Thoracic aorta (tissue), 2 donors: ENCODE measurements at regions not wholly inside any gene's neighbourhood (a gene's known extent, or its start where the extent isn't known, plus 50 kb on each side); places are given as distances from the start of the nearest gene placed in this dataset.

Source experiments
- ATAC-seq: fragments of 150-250 bp; one replicate; pipeline ENCODE4 v1.8.0; 2017; ENCODE audit warnings: low read depth; ENCODE audit not compliant: insufficient number of reproducible peaks, low FRiP score
- DNase-seq: peaks from one replicate; pipeline ENCODE4 v3.0.0-alpha.2; 2020; ENCODE audit warnings: low spot score
- H3K27ac ChIP-seq, 2 donors: fragments of 200-600 bp; sonication (generic); 1 replicate in 1 of 2; 2 replicates in 1 of 2; pipeline ENCODE4 v1.5.1; 2016; ENCODE audit warnings: mild to moderate bottlenecking in 2 of 2, moderate library complexity in 2 of 2
- H3K27me3 ChIP-seq: fragments of 200-600 bp; sonication (generic); replicated peaks from 2 replicates; pipeline ENCODE4 v1.6.0; 2016; ENCODE audit warnings: mild to moderate bottlenecking; ENCODE audit not compliant: insufficient read depth
- H3K36me3 ChIP-seq: fragments of 200-600 bp; sonication (generic); one replicate; pipeline ENCODE4 v1.5.1; 2016
- H3K4me1 ChIP-seq, 2 donors: fragments of 200-600 bp; sonication (generic); 1 replicate in 1 of 2; 2 replicates in 1 of 2; pipeline versions ENCODE4 v1.5.1 to v1.6.0; 2016; ENCODE audit warnings: low read depth in 2 of 2, mild to moderate bottlenecking in 1 of 2; ENCODE audit not compliant: control insufficient read depth in 1 of 2
- H3K4me3 ChIP-seq: fragments of 200-600 bp; sonication (generic); 2 replicates; pipeline ENCODE4 v1.5.1; 2016; ENCODE audit warnings: mild to moderate bottlenecking
- H3K9me3 ChIP-seq: fragments of 200-600 bp; sonication (generic); 2 replicates; pipeline ENCODE4 v1.5.1; 2016
- TF ChIP-seq, protein P1 (sequence below): fragments of 200-600 bp; sonication (generic); IDR thresholded peaks from one replicate; pipeline ENCODE4 v1.5.1; 2019; ENCODE audit warnings: antibody characterized with exemption

DNA sequence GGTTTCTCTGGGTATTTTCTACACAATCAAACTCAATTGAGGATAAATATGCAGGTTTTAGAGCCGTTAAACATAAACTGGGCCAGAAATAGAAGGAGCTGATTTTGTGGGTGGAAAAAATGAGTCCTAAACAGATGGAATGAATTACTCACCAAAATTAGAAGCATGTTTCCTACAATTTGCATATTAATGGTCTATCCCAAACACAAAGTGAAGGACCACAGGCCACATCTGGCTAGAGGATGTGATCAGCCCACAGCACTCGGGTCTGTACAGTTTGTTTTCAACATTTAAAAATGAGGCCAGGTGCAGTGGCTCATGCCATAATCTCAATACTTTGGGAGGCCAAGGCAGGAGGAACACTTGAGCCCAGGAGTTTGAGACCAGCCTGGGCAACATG lies 296.3 kb downstream of the PREX1 start:
- H3K27ac ChIP-seq, result no peak overlapping the region
- no peak overlapping the region for H3K4me3 ChIP-seq
- TF ChIP-seq, protein P1, sequence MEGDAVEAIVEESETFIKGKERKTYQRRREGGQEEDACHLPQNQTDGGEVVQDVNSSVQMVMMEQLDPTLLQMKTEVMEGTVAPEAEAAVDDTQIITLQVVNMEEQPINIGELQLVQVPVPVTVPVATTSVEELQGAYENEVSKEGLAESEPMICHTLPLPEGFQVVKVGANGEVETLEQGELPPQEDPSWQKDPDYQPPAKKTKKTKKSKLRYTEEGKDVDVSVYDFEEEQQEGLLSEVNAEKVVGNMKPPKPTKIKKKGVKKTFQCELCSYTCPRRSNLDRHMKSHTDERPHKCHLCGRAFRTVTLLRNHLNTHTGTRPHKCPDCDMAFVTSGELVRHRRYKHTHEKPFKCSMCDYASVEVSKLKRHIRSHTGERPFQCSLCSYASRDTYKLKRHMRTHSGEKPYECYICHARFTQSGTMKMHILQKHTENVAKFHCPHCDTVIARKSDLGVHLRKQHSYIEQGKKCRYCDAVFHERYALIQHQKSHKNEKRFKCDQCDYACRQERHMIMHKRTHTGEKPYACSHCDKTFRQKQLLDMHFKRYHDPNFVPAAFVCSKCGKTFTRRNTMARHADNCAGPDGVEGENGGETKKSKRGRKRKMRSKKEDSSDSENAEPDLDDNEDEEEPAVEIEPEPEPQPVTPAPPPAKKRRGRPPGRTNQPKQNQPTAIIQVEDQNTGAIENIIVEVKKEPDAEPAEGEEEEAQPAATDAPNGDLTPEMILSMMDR, result no peak
- H3K27me3 ChIP-seq, result no peaks in the 10 kb centered on the region
- H3K4me1 ChIP-seq, result no peaks in the 10 kb centered on the region
- no peaks in the 10 kb centered on the region for H3K36me3 ChIP-seq
- no peaks in the 10 kb centered on the region for H3K9me3 ChIP-seq
- ATAC-seq (no peak), DNase-seq (no peak)

DNA sequence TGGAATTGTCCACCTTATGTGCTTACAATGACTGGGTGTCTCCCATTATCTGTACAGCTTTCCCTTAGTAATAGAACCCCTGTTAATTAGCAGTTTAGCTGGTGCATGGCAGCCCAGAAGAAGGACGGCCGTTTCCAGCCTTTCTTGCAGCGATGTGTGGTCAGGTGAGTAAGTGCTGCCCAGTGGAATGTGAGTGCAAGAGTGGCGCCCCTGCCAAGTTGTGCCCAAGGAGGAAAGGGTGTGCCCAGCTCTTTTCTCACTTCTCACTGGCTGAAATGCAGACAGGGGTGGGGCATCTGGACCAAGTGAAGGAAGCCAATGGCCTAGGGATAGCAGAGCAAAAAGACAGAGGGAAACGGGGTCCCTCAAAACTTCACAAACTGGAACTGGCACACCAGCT lies 296.8 kb downstream of the PREX1 start:
- Histone ChIP-seq H3K4me1 (no peaks in the 10 kb centered on the region), H3K36me3 (no peaks in the 10 kb centered on the region), H3K27me3 (no peaks in the 10 kb centered on the region), H3K9me3 (no peaks in the 10 kb centered on the region), H3K4me3 (no peak overlapping the region), H3K27ac (no peak overlapping the region)
- DNase-seq (no peak), ATAC-seq (no peak)
- TF ChIP-seq, protein P1, result no peak

DNA sequence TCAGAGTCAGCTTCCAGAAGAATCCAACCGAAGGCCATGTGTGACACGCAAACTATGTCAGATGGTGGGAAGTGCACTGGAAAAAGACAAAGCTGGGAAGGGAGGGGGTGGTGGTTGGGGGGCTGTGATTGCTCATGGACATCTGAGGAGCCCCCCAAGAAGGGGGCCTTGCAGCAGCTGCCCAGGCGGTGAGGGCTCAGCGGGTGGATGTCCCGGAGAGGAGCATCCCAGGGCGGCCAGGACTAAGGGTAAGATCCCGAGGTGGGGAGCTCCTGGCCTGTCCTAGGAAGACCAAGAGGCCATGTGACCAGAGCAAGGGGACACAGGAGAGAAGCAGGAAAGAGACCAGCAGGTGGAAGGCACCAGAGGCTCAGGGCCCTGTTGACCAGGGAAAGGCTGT lies 299.5 kb downstream of the PREX1 start:
- no peaks in the 10 kb centered on the region for H3K4me1 ChIP-seq
- DNase-seq (no peak), ATAC-seq (no peak)
- H3K27ac ChIP-seq, result no peak overlapping the region
- TF ChIP-seq, protein P1, result no peak
- H3K27me3 ChIP-seq, result no peaks in the 10 kb centered on the region
- no peak overlapping the region for H3K4me3 ChIP-seq
- no peaks in the 10 kb centered on the region for H3K36me3 ChIP-seq
- H3K9me3 ChIP-seq, result no peaks in the 10 kb centered on the region

DNA sequence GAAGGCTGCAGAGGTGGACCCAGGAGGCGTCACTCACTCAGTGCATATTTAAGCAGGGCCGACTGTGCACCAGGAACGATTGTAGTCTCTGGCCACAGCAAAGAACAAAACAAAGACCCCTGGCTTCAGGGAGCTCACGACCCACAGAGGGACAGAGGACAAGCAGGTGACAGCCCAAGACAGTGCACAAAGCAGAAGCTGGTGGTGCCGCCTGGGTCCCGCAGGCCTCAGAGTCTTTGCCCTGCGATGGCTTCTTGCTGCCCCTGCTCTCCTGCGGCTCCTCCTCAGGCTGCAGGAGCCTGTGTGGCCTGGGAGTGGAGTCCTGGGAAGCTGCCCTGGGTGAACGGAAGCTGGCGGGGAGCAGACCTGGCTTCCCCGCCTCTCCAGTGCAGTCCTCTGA lies 300.0 kb downstream of the PREX1 start:
- Histone ChIP-seq H3K4me1 (no peaks in the 10 kb centered on the region), H3K27ac (no peak overlapping the region), H3K9me3 (no peaks in the 10 kb centered on the region), H3K36me3 (no peaks in the 10 kb centered on the region), H3K27me3 (no peaks in the 10 kb centered on the region), H3K4me3 (no peak overlapping the region)
- no peak for ATAC-seq
- DNase-seq, result no peak
- TF ChIP-seq, protein P1, result no peak

DNA sequence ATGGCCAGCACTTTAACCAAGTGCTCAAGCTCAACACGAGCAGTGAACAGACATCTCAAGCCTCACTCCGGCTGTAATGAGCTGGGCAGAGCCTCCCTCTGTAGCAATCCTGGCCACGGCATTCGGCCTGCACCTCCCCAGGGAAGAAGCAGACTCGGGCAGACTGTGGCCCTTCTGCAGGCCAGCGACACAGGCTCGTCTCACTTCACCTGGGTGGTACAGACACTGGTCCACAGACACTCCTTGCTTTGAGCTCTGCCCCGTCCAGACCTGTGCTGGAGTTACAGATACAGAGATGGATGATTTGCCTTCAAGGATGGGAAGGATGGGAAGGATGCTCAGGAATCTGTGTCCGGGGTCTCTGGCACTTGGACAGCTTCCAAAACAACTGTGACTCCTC lies 300.9 kb downstream of the PREX1 start:
- Histone ChIP-seq H3K36me3 (no peaks in the 10 kb centered on the region), H3K4me3 (no peak overlapping the region), H3K27me3 (no peaks in the 10 kb centered on the region), H3K27ac (no peak overlapping the region), H3K9me3 (no peaks in the 10 kb centered on the region), H3K4me1 (no peaks in the 10 kb centered on the region)
- ATAC-seq (no peak), DNase-seq (no peak)
- TF ChIP-seq, protein P1, result no peak
